Erythroblast (primary cell): ENCODE measurements at regions not wholly inside any gene's neighbourhood (a gene's known extent, or its start where the extent isn't known, plus 50 kb on each side); places are given as distances from the start of the nearest gene placed in this dataset.

ENCODE experiments used
- GATA1 ChIP-seq: IDR thresholded peaks from 2 replicates; pipeline ENCODE4 v1.6.1; 2011; ENCODE audit warnings: low read depth, mild to moderate bottlenecking, control low read depth, low read length, moderate library complexity
- POLR2A ChIP-seq: IDR thresholded peaks from 2 replicates; pipeline ENCODE4 v1.6.1; 2011; ENCODE audit warnings: mild to moderate bottlenecking, low read length

- TF ChIP-seq POLR2A (no peak), GATA1 (no peak)
Measured at GRCh38 chr15:70401709-70402108, 304.0 kb upstream of the TLE3 start.
